A549 (cell line): ENCODE measurements at regions not wholly inside any gene's neighbourhood (a gene's known extent, or its start where the extent isn't known, plus 50 kb on each side); places are given as distances from the start of the nearest gene placed in this dataset.

ENCODE experiments used
- BCL3 ChIP-seq: fragments of >200 bp; sonication (Bioruptor Twin); formaldehyde crosslinking; IDR thresholded peaks from 3 replicates; pipeline ENCODE4 v1.6.1; 2016
- CBX2 ChIP-seq: fragments of 200-600 bp; sonication (generic); IDR thresholded peaks from 2 replicates; pipeline ENCODE4 v1.6.1; 2016; ENCODE audit warnings: low read depth, mild to moderate bottlenecking, borderline replicate concordance
- CHD2 ChIP-seq: fragments of 150-350 bp; IDR thresholded peaks from 2 replicates; pipeline ENCODE4 v1.6.1; 2014; ENCODE audit warnings: low read length; ENCODE audit not compliant: partially characterized antibody
- CTCF ChIP-seq: fragments of >200 bp; sonication (Bioruptor Twin); formaldehyde crosslinking; IDR thresholded peaks from 3 replicates; pipeline ENCODE4 v1.5.1; 2016
- ESRRA ChIP-seq: fragments of 150-350 bp; IDR thresholded peaks from 2 replicates; pipeline ENCODE4 v1.6.1; 2014; ENCODE audit warnings: mild to moderate bottlenecking, low read length, borderline replicate concordance
- HES2 ChIP-seq: fragments of >200 bp; sonication (Bioruptor Twin); formaldehyde crosslinking; IDR thresholded peaks from 2 replicates; pipeline ENCODE4 v1.6.1; 2016
- HMGXB4 ChIP-seq: fragments of 250-450 bp; sonication (Bioruptor Pico); IDR thresholded peaks from 2 replicates; pipeline ENCODE4 v1.5.0; 2021; ENCODE audit warnings: mild to moderate bottlenecking, moderate library complexity, borderline replicate concordance
- MAX ChIP-seq: IDR thresholded peaks from 2 replicates; pipeline ENCODE4 v1.6.1; 2012
- PBX3 ChIP-seq: IDR thresholded peaks from 2 replicates; pipeline ENCODE4 v1.6.1; 2012
- POLR2A ChIP-seq: IDR thresholded peaks from 2 replicates; pipeline ENCODE4 v1.6.1; 2012; ENCODE audit warnings: mild to moderate bottlenecking, low read length
- RAD21 ChIP-seq, 2 experiments: fragments of >200 bp in 1 of 2; sonication (Bioruptor Twin) in 1 of 2; formaldehyde crosslinking in 1 of 2; IDR thresholded peaks in 1 of 2; conservative IDR thresholded peaks in 1 of 2; 2 replicates in 1 of 2; 3 replicates in 1 of 2; pipeline ENCODE4 v1.6.1; 2012 to 2018; ENCODE audit warnings: inconsistent platforms in 1 of 2
- REST ChIP-seq: fragments of 200-600 bp; sonication (generic); IDR thresholded peaks from 2 replicates; pipeline ENCODE4 v1.6.1; 2016; ENCODE audit warnings: antibody characterized with exemption, mild to moderate bottlenecking, moderate library complexity
- RFX5 ChIP-seq: fragments of 450-650 bp; IDR thresholded peaks from 2 replicates; pipeline ENCODE4 v1.7.1; 2014; ENCODE audit warnings: antibody characterized with exemption, mild to moderate bottlenecking, moderate library complexity
- SMC3 ChIP-seq: fragments of >200 bp; sonication (Bioruptor Twin); formaldehyde crosslinking; IDR thresholded peaks from 3 replicates; pipeline ENCODE4 v1.6.1; 2018; ENCODE audit warnings: inconsistent platforms

GRCh38 chr3:197394464-197395321 lies 96.3 kb upstream of the DLG1 start:
- TF ChIP-seq CTCF, result no peak
- no peak for TF ChIP-seq CBX2
- TF ChIP-seq REST, result no peak
- TF ChIP-seq RAD21 (conservative IDR thresholded peaks at IDR 0.05 in 1 of 2, IDR thresholded peaks at IDR 0.05 in 1 of 2), result no peak
- TF ChIP-seq POLR2A, result no peak
- no peak for TF ChIP-seq BCL3
- no peak for TF ChIP-seq PBX3
- TF ChIP-seq SMC3, result no peak
- TF ChIP-seq MAX, result no peak
- no peak for TF ChIP-seq CHD2
- no peak for TF ChIP-seq HES2
- TF ChIP-seq ESRRA, result no peak
- no peak for TF ChIP-seq RFX5
- TF ChIP-seq HMGXB4, result no peak
